VCaP (cell line): ENCODE measurements at regions not wholly inside any gene's neighbourhood (a gene's known extent, or its start where the extent isn't known, plus 50 kb on each side); places are given as distances from the start of the nearest gene placed in this dataset.
"Not testable (repeated sequence)": the region's sequence is repeated elsewhere in the genome, so short reads cannot be mapped to it uniquely, and the experiment has no call there.

Experiments used
- H3K27ac ChIP-seq: fragments of 450-650 bp; 2 replicates; pipeline ENCODE4 v1.5.1; 2017
- CTCF ChIP-seq: fragments of 450-650 bp; conservative IDR thresholded peaks from 2 replicates; pipeline ENCODE4 v1.5.1; 2017; ENCODE audit warnings: mild to moderate bottlenecking, moderate library complexity

DNA sequence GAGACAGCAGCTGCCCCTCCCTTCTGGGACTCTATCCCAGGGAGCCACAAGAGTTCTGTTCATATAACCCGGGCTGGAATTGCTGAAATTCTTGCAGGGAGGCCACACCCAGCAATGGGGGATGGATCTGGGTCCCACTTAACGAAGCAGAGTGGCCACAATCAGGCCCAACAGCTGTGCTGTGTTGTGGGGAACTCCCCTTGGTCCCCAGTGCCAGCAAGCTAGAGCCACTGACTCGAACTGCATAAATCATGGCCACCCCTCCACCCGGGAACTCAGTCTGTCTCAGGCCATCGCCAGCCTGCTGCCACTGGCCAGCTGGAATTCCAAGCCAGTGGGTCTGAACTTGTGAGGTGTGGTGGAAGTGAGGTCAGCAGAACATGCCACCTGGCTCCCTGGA lies 111.1 kb downstream of the KLF8 start:
- H3K27ac ChIP-seq: no peak overlapping the region
- TF ChIP-seq CTCF: no peak

GRCh38 chrX:56343664-56344063 lies 111.5 kb downstream of the KLF8 start:
- no peak for TF ChIP-seq CTCF
- no peak overlapping the region for H3K27ac ChIP-seq

DNA sequence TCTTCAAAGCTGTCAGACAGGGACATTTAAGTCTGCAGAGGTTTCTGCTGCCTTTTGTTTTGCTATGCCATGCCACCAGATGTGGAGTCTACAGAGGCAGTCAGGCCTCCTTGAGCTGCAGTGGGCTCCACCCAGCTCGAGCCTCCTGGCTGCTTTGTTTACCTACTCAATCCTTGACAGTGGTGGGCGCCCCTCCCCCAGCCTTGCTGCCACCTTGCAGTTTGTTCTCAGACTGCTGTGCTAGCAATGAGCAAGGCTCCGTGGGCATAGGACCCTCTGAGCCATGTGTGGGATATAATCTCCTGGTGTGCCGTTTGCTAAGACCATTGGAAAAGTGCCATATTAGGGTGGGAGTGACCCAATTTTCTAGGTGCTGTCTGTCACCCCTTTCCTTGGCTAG lies 126.0 kb downstream of the KLF8 start:
- H3K27ac ChIP-seq: not testable (repeated sequence)

GRCh38 chrX:56365171-56365570 lies 133.0 kb downstream of the KLF8 start:
- not testable (repeated sequence) for H3K27ac ChIP-seq

GRCh38 chrX:56366901-56367300 lies 134.7 kb downstream of the KLF8 start:
- TF ChIP-seq CTCF: no peak

DNA sequence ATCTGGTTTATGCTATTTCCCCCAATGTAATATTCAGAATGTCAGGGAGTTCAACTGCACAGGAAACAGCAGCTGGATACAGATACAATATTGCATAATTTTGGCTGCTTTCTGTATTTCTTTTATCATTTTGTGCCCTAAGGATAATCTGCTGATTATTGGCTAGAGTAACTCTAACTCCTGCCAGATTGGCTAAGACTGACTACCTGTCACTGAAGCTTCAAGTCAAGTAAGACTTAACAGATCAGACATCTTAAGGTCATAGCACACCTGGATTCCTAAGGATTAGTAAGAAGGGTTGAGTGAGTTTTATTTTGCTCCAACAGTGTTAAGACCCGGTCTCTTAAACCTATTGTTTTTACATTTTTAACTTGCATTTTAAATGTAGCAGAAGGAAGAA lies 136.8 kb downstream of the KLF8 start:
- no peak overlapping the region for H3K27ac ChIP-seq
- no peak for TF ChIP-seq CTCF

More at GRCh38 chrX:56366901-56367300, 134.7 kb downstream of the KLF8 start:
- H3K27ac ChIP-seq: no peak overlapping the region

- H3K27ac ChIP-seq: not testable (repeated sequence)
Measured at GRCh38 chrX:56379984-56380780, 148.0 kb downstream of the KLF8 start.

DNA sequence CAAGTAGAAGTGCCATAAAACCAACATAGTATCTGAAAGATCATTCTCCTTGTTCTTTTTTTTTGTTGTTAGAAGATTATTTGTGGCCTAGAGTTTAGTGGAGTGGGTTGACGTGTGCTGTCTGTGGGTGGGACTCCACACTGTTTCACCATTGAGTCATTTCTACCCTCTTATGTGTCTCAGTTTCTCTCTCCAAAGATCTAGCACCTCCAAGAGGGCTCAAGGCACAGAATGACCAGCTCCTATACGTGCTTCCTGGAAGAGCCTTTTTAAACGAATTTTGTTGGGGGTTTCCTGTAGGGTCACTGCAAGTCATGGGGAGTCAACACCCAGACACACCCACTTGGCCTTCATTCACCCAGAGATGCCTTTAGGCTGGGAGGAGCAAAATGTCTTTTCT lies 150.1 kb downstream of the KLF8 start:
- H3K27ac ChIP-seq: no peak overlapping the region
- TF ChIP-seq CTCF: no peak

GRCh38 chrX:56385336-56385735 lies 153.2 kb downstream of the KLF8 start:
- H3K27ac ChIP-seq: no peak overlapping the region
- no peak for TF ChIP-seq CTCF
